ENCODE measurements at regions not wholly inside any gene's neighbourhood (a gene's known extent, or its start where the extent isn't known, plus 50 kb on each side); places are given as distances from the start of the nearest gene placed in this dataset.
A peak's percentile ranks its signal among the peaks of the same experiment; 100 is the strongest.

- Histone ChIP-seq H3K9ac (ENCODE audit: insufficient read depth, low read length) (no peak overlapping the region), H3K79me2 (ENCODE audit: control insufficient read depth, insufficient read depth, low read length) (no peaks in the 10 kb centered on the region), H3K4me2 (ENCODE audit: extremely low read depth, insufficient read depth, low read length) (no peak overlapping the region), H4K20me1 (ENCODE audit: control insufficient read depth, extremely low read depth, insufficient read depth, low read length) (no peaks in the 10 kb centered on the region), H3K9me3 (ENCODE audit: control insufficient read depth, insufficient read depth, low read depth, low read length) (no peaks in the 10 kb centered on the region), H3K4me3 (replicated peaks in 1 of 4; ENCODE audit: control extremely low read depth in 1 of 4, insufficient read depth in 1 of 4, low read depth in 3 of 4, low read length in 4 of 4) (no peak overlapping the region), H2AFZ (ENCODE audit: low read length) (no peak overlapping the region), H3K27ac (ENCODE audit: insufficient read depth, low read length) (no peak overlapping the region), H3K4me1 (ENCODE audit: control insufficient read depth, extremely low read depth, insufficient read depth, low read length) (peaks cover 5% of the 10 kb centered on the region), H3K27me3 (ENCODE audit: control insufficient read depth, insufficient read depth, low read length) (no peaks in the 10 kb centered on the region), H3K36me3 (ENCODE audit: control insufficient read depth, insufficient read depth, low read length) (no peaks in the 10 kb centered on the region)
- no peak for DNase-seq (ENCODE audit: low read depth in 2 of 2)
- TF ChIP-seq EZH2 (IDR thresholded peaks at IDR 0.05; ENCODE audit: low read length, missing control alignments) (no peak), CTCF (conservative IDR thresholded peaks at IDR 0.05 in 1 of 2, IDR thresholded peaks at IDR 0.05 in 1 of 2; ENCODE audit: low read depth in 1 of 2, low read length in 2 of 2) (no peak)
These were observed 120.3 kb upstream of the ANO1 start for GRCh38 chr11:69957849-69958248.

GRCh38 chr11:69958308-69958707, 119.8 kb upstream of the ANO1 start:
- H3K4me2 ChIP-seq (ENCODE audit: extremely low read depth, insufficient read depth, low read length) = no peak overlapping the region
- DNase-seq (ENCODE audit: low read depth in 2 of 2) = peak; percentile 58 to 91
- no peaks in the 10 kb centered on the region for H3K36me3 ChIP-seq (ENCODE audit: control insufficient read depth, insufficient read depth, low read length)
- no peak overlapping the region for H3K27ac ChIP-seq (ENCODE audit: insufficient read depth, low read length)
- H3K9ac ChIP-seq (ENCODE audit: insufficient read depth, low read length) = no peak overlapping the region
- no peak overlapping the region for H3K4me3 ChIP-seq (replicated peaks in 1 of 4; ENCODE audit: control extremely low read depth in 1 of 4, insufficient read depth in 1 of 4, low read depth in 3 of 4, low read length in 4 of 4)
- H3K79me2 ChIP-seq (ENCODE audit: control insufficient read depth, insufficient read depth, low read length) = no peaks in the 10 kb centered on the region
- no peaks in the 10 kb centered on the region for H3K9me3 ChIP-seq (ENCODE audit: control insufficient read depth, insufficient read depth, low read depth, low read length)
- H3K27me3 ChIP-seq (ENCODE audit: control insufficient read depth, insufficient read depth, low read length) = no peaks in the 10 kb centered on the region
- H3K4me1 ChIP-seq (ENCODE audit: control insufficient read depth, extremely low read depth, insufficient read depth, low read length) = peaks cover 5% of the 10 kb centered on the region
- H2AFZ ChIP-seq (ENCODE audit: low read length) = no peak overlapping the region
- TF ChIP-seq CTCF (conservative IDR thresholded peaks at IDR 0.05 in 1 of 2, IDR thresholded peaks at IDR 0.05 in 1 of 2; ENCODE audit: low read depth in 1 of 2, low read length in 2 of 2) (no peak), EZH2 (IDR thresholded peaks at IDR 0.05; ENCODE audit: low read length, missing control alignments) (no peak)
- no peaks in the 10 kb centered on the region for H4K20me1 ChIP-seq (ENCODE audit: control insufficient read depth, extremely low read depth, insufficient read depth, low read length)

GRCh38 chr11:69959461-69959860, 118.7 kb upstream of the ANO1 start:
- Histone ChIP-seq H3K27ac (ENCODE audit: insufficient read depth, low read length) (no peak overlapping the region), H3K4me3 (replicated peaks in 1 of 4; ENCODE audit: control extremely low read depth in 1 of 4, insufficient read depth in 1 of 4, low read depth in 3 of 4, low read length in 4 of 4) (no peak overlapping the region), H4K20me1 (ENCODE audit: control insufficient read depth, extremely low read depth, insufficient read depth, low read length) (no peaks in the 10 kb centered on the region), H3K4me1 (ENCODE audit: control insufficient read depth, extremely low read depth, insufficient read depth, low read length) (peaks cover 7% of the 10 kb centered on the region), H3K79me2 (ENCODE audit: control insufficient read depth, insufficient read depth, low read length) (no peaks in the 10 kb centered on the region), H3K9me3 (ENCODE audit: control insufficient read depth, insufficient read depth, low read depth, low read length) (no peaks in the 10 kb centered on the region), H2AFZ (ENCODE audit: low read length) (no peak overlapping the region), H3K9ac (ENCODE audit: insufficient read depth, low read length) (no peak overlapping the region), H3K27me3 (ENCODE audit: control insufficient read depth, insufficient read depth, low read length) (no peaks in the 10 kb centered on the region), H3K36me3 (ENCODE audit: control insufficient read depth, insufficient read depth, low read length) (no peaks in the 10 kb centered on the region), H3K4me2 (ENCODE audit: extremely low read depth, insufficient read depth, low read length) (no peak overlapping the region)
- TF ChIP-seq CTCF (conservative IDR thresholded peaks at IDR 0.05 in 1 of 2, IDR thresholded peaks at IDR 0.05 in 1 of 2; ENCODE audit: low read depth in 1 of 2, low read length in 2 of 2) = no peak
- no peak for TF ChIP-seq EZH2 (IDR thresholded peaks at IDR 0.05; ENCODE audit: low read length, missing control alignments)
- DNase-seq (ENCODE audit: low read depth in 2 of 2) = no peak

Data from fibroblast of lung (primary cell).